GM10248 (cell line): ENCODE measurements at regions not wholly inside any gene's neighbourhood (a gene's known extent, or its start where the extent isn't known, plus 50 kb on each side); places are given as distances from the start of the nearest gene placed in this dataset.
A peak's percentile ranks its signal among the peaks of the same experiment; 100 is the strongest.

Experiments
- CTCF ChIA-PET: fragments of 300-600 bp; sonication (Branson Sonifier 250); formaldehyde crosslinking; extraction: SDS; loops from one replicate; lab custom pipeline; 2021; ENCODE audit warnings: antibody characterized with exemption; lab: Yijun Ruan, JAX
- POLR2A ChIA-PET: fragments of 350-650 bp; sonication (Branson Sonifier 250); formaldehyde crosslinking; extraction: SDS; loops from one replicate; lab custom pipeline; 2020; ENCODE audit warnings: antibody characterized with exemption; lab: Yijun Ruan, JAX
- DNase-seq: peaks from one replicate; pipeline ENCODE4 v3.0.0; 2012; ENCODE audit errors: extremely low spot score
- CTCF ChIP-seq: IDR thresholded peaks from 2 replicates; pipeline ENCODE4 v1.5.1; 2012; ENCODE audit warnings: mild to moderate bottlenecking, low read depth; ENCODE audit errors: extremely low read depth, missing control alignments, control extremely low read depth

GRCh38 chr2:34979148-34979547 is 1376.4 kb upstream of the CRIM1 start:
- no peak for DNase-seq
- ChIA-PET CTCF (no interaction called here), POLR2A (no interaction called here)
- no peak for TF ChIP-seq CTCF

- ChIA-PET CTCF (no interaction called here), POLR2A (no interaction called here)
- DNase-seq: no peak
- TF ChIP-seq CTCF: no peak
These were observed 1362.7 kb upstream of the FAM98A start for GRCh38 chr2:34961822-34962221.

- TF ChIP-seq CTCF: no peak
- ChIA-PET CTCF (no interaction called here), POLR2A (no interaction called here)
- DNase-seq: no peak
These were observed 1355.7 kb upstream of the FAM98A start for GRCh38 chr2:34954758-34955157.

- no peak for DNase-seq
- TF ChIP-seq CTCF: no peak
- POLR2A ChIA-PET: no interaction called here
- CTCF ChIA-PET: no interaction called here
These were observed 1351.7 kb upstream of the FAM98A start for GRCh38 chr2:34950797-34951196.

- POLR2A ChIA-PET: no interaction called here
- no peak for DNase-seq
- CTCF ChIA-PET: no interaction called here
- no peak for TF ChIP-seq CTCF
These were observed 1350.2 kb upstream of the FAM98A start for GRCh38 chr2:34949316-34949715.

- CTCF ChIA-PET: no interaction called here
- no peak for DNase-seq
- POLR2A ChIA-PET: no interaction called here
- no peak for TF ChIP-seq CTCF
These were observed 1337.0 kb upstream of the FAM98A start for GRCh38 chr2:34936089-34936488.

GRCh38 chr2:34912084-34912483 is 1313.0 kb upstream of the FAM98A start:
- CTCF ChIA-PET: no interaction called here
- DNase-seq: peak; percentile 11
- POLR2A ChIA-PET: no interaction called here
- no peak for TF ChIP-seq CTCF
